IgD-negative memory B cell (primary cell): ENCODE measurements at regions not wholly inside any gene's neighbourhood (a gene's known extent, or its start where the extent isn't known, plus 50 kb on each side); places are given as distances from the start of the nearest gene placed in this dataset.
A peak's percentile ranks its signal among the peaks of the same experiment; 100 is the strongest.
"Not testable (repeated sequence)": the region's sequence is repeated elsewhere in the genome, so short reads cannot be mapped to it uniquely, and the experiment has no call there.

Experiments
- H3K27ac Mint-ChIP-seq, 3 donors: one replicate each; pipeline ENCODE4 v1.8.0; 2020 to 2022; ENCODE audit warnings: mild to moderate bottlenecking in 3 of 3, mixed read lengths in 3 of 3, moderate library complexity in 1 of 3
- H3K27me3 Mint-ChIP-seq: one replicate; pipeline ENCODE4 v1.8.0; 2021; ENCODE audit warnings: mixed read lengths
- H3K36me3 Mint-ChIP-seq: one replicate; pipeline ENCODE4 v1.8.0; 2020; ENCODE audit warnings: mild to moderate bottlenecking, mixed read lengths
- H3K4me1 Mint-ChIP-seq, 3 donors: one replicate each; pipeline ENCODE4 v1.8.0; 2020 to 2022; ENCODE audit warnings: mixed read lengths in 3 of 3, mild to moderate bottlenecking in 1 of 3
- H3K4me3 Mint-ChIP-seq, 4 donors: one replicate each; pipeline ENCODE4 v1.8.0; 2020 to 2022; ENCODE audit warnings: mild to moderate bottlenecking in 4 of 4, mixed read lengths in 4 of 4, moderate library complexity in 3 of 4
- H3K9me3 Mint-ChIP-seq, 3 donors: one replicate each; pipeline ENCODE4 v1.8.0; 2020 to 2021; ENCODE audit warnings: mixed read lengths in 3 of 3, mild to moderate bottlenecking in 1 of 3

DNA sequence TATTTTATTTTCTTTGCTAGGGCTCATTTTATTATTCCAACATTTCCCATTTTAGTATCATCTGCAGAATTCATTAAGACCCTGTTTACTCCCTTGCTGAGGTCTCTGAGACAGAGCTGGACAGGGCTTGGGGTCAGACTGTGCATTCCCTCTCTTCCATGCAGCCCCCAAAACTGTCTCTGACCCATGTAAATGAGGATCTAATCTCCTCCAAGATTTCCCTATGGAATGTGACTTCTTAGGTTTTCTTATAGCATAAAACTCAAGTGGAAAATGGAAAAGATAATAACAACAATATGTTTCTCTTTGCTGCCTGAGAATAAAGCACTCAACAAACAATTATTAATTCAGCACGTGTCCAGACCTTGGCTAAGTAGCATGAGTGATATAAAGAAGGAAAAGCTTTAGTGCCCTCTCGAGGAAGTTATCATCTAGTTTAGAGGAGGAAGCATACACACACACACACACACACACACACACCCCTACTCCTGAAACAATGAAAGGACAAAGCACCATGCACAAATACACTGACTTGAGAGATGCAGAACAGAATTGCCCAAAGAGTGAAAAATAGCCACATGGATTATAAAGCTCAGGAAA, 815.5 kb downstream of the BCKDHB start:
- Mint-ChIP-seq H3K27ac (no peak overlapping the region), H3K4me1 (no peaks in the 10 kb centered on the region), H3K9me3 (peaks cover 3 to 14% (median 3%) of the 10 kb centered on the region in 3 donors), H3K4me3 (no peak overlapping the region), H3K36me3 (no peaks in the 10 kb centered on the region), H3K27me3 (no peaks in the 10 kb centered on the region)

- Mint-ChIP-seq H3K36me3 (no peaks in the 10 kb centered on the region), H3K4me1 (no peaks in the 10 kb centered on the region), H3K27me3 (no peaks in the 10 kb centered on the region), H3K4me3 (no peak overlapping the region), H3K9me3 (peaks cover 0 to 6% (median 4%) of the 10 kb centered on the region in 3 donors), H3K27ac (no peak overlapping the region)
These were observed 801.4 kb downstream of the BCKDHB start for GRCh38 chr6:80907831-80908230.

GRCh38 chr6:80903711-80904110, 797.2 kb downstream of the BCKDHB start:
- Mint-ChIP-seq H3K27me3 (no peaks in the 10 kb centered on the region), H3K36me3 (peaks cover 2% of the 10 kb centered on the region), H3K9me3 (peaks cover 4 to 9% (median 7%) of the 10 kb centered on the region in 3 donors), H3K4me1 (no peaks in the 10 kb centered on the region), H3K4me3 (no peak overlapping the region), H3K27ac (no peak overlapping the region)

DNA sequence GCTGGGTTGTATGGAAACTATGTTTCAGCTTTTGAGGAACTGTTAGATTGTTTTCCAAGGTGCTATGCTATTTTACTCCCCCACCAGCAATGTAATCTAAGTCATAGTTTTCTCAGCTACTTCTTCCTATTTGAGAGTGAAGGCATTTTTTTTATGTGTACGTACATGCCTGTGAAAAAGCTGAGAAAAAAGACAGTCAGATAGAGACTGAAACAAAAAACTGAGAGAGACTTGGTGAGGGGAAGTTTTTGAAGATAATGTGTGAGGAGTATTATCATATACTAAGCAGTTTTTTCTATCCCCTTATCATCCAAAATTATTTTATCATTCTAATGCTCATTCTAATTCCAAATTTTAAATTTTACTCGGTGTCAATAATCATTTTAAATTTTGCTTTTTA, 780.0 kb downstream of the BCKDHB start:
- Mint-ChIP-seq H3K4me1 (no peaks in the 10 kb centered on the region), H3K4me3 (no peak overlapping the region), H3K9me3 (peaks cover 0 to 1% (median 0%) of the 10 kb centered on the region in 3 donors), H3K27me3 (no peaks in the 10 kb centered on the region), H3K36me3 (no peaks in the 10 kb centered on the region), H3K27ac (no peak overlapping the region)

DNA sequence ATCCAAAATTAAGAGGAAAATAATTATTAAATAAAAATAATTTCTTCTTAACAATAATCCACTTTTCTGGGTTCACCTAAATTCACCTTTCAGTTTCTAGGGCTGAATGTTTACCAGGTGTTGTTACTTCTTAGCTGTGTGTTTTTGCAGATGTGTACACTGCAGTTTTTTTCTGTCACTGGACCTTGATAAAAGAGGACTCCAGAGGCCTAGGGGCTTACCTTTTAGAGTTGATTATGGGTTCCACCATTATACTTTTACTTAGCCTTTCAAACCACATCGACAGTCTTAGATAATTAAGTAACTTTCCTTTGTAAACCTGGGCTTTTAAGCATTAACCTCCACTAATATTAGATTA, 766.5 kb downstream of the BCKDHB start:
- H3K36me3 Mint-ChIP-seq, result no peaks in the 10 kb centered on the region
- no peaks in the 10 kb centered on the region for H3K4me1 Mint-ChIP-seq
- H3K4me3 Mint-ChIP-seq, result no peak overlapping the region
- peaks cover 2 to 11% (median 8%) of the 10 kb centered on the region in 3 donors for H3K9me3 Mint-ChIP-seq
- H3K27ac Mint-ChIP-seq, result no peak overlapping the region
- no peaks in the 10 kb centered on the region for H3K27me3 Mint-ChIP-seq

DNA sequence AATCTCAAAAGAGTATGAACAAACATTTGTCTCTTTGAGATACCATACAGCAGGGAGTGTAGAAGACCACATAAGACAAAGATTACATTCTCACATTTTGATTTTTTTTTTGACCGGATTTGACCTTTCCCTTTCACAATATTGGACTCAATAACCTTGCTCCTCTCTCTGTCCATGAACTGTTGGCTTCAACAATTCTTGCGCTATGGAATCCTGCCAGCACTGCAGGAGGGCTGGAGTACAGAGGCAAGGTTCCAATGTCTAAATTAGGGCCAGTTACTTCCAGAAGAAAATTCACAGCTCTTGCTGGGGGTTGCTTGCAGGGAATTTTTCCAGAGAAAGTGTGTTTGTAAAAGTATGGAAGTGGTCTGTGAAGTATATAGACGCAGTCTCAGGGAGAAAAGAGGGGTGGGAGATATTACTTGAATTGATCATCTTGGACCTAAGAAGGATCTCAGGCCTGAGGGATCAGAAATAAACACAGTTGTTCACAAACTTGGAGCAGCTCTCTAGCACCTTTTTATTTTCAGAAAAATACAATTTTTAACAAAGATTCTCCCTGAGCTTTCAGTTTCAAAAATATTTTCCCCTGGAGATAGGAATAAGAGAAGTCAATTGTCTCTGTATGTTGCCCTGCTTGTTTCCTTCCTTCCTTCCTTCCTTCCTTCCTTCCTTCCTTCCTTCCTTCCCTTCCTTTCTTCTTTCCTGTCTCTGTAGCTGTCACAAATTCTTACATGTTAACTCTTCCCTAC, 765.9 kb downstream of the BCKDHB start:
- H3K4me1 Mint-ChIP-seq, result no peaks in the 10 kb centered on the region
- H3K9me3 Mint-ChIP-seq, result peaks cover 2 to 11% (median 8%) of the 10 kb centered on the region in 3 donors
- no peaks in the 10 kb centered on the region for H3K27me3 Mint-ChIP-seq
- H3K36me3 Mint-ChIP-seq, result no peaks in the 10 kb centered on the region
- H3K27ac Mint-ChIP-seq, result peak overlapping the region in 1 of 3 donors; percentile 65
- no peak overlapping the region for H3K4me3 Mint-ChIP-seq

DNA sequence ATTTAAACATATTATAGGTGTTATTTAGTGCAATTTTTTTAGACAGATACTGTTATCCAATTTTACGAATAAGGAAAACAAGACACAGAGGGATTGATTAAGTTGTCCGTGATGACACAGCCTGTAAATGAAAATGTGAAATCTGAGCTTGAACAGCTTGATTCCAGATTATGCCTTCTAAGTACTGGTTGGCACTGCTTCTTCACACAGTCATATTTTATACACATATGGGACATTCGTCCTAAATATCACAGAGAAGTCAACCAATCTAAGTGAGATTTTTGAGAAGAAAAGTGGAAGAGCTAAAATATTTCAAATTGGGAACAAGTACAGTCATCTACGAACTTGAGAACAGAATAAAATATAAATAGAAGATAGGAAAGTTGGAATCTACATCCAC, 756.3 kb downstream of the BCKDHB start:
- no peaks in the 10 kb centered on the region for H3K4me1 Mint-ChIP-seq
- H3K27me3 Mint-ChIP-seq, result no peaks in the 10 kb centered on the region
- no peaks in the 10 kb centered on the region for H3K36me3 Mint-ChIP-seq
- H3K9me3 Mint-ChIP-seq, result peaks cover 0 to 10% (median 2%) of the 10 kb centered on the region in 3 donors
- H3K27ac Mint-ChIP-seq, result no peak overlapping the region
- no peak overlapping the region for H3K4me3 Mint-ChIP-seq

DNA sequence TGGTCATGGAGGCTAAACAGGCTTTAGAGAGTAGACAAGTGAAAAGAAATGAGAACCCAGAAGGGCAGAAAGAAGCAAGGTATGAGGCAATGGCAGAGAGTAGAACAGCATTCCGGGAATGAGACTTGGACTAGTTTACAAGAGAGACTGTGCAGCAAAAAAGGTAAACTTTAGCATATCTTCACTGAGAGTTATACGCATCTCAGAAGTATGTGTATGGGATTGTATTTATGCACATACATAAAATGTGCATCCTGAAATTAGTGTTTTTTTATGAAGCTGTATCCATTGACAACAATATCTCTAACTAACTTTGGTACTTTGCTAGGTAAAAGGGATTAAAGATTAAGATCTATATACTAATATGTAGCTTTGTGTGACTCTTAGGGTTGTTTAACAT, 753.6 kb downstream of the BCKDHB start:
- Mint-ChIP-seq H3K27me3 (no peaks in the 10 kb centered on the region), H3K4me1 (no peaks in the 10 kb centered on the region), H3K9me3 (peaks cover 0 to 7% (median 0%) of the 10 kb centered on the region in 3 donors), H3K27ac (no peak overlapping the region), H3K4me3 (no peak overlapping the region), H3K36me3 (no peaks in the 10 kb centered on the region)

DNA sequence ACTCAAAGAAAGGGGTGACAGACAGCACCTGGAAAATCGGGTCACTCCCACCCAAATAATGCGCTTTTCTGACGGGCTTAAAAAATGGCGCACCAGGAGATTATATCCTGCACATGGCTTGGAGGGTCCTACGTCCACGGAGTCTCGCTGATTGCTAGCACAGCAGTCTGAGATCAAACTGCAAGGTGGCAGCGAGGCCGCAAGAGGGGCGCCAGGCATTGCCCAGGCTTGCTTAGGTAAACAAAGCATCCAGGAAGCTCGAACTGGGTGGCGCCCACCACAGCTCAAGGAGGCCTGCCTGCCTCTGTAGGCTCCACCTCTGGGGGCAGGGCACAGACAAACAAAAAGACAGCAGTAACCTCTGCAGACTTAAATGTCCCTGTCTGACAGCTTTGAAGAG, 741.5 kb downstream of the BCKDHB start:
- not testable (repeated sequence) for H3K4me1 Mint-ChIP-seq, H3K27me3 Mint-ChIP-seq, H3K36me3 Mint-ChIP-seq, H3K27ac Mint-ChIP-seq, H3K4me3 Mint-ChIP-seq
- peaks cover 4 to 21% (median 6%) of the 10 kb centered on the region in 3 donors for H3K9me3 Mint-ChIP-seq

DNA sequence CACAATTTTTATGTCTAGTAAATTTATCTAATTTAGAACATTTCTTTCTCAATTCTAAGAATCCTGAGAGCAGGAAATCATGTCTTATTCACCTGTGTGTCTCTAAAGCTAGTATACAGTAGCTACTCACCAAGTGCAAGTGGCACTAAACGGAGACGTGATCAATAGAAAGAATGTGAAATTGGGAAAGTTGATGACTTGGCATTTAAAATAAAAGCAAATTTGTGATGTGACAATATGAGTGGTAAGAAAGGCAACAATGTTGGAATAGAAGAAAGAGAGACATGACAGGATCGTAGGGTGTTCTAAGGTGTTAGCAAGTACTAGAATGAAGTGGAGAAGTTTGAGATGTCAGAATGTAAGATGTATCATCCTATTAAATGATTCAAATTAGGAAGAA, 725.9 kb downstream of the BCKDHB start:
- Mint-ChIP-seq H3K4me3 (no peak overlapping the region), H3K27ac (peak overlapping the region in 1 of 3 donors; percentile 41), H3K36me3 (no peaks in the 10 kb centered on the region), H3K4me1 (no peaks in the 10 kb centered on the region), H3K27me3 (no peaks in the 10 kb centered on the region), H3K9me3 (peaks cover 0 to 3% (median 3%) of the 10 kb centered on the region in 3 donors)

DNA sequence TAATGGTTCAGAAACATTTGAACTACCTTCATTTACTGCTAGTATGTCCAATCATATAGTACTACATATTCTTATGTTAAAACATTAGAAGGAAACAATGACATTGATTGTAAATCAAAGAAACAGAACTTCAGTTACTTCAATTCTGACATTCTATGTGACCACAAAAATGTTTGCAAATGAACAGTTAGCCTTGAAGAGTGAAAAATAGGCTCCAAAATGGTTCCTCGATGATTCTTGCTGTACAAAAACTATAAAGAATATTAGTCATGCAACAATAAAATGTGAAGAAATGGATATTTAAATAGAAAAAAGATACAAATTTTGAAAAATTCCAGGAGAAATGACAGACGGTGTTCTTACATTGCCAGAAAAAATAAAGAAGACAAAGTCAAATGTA, 686.9 kb downstream of the BCKDHB start:
- Mint-ChIP-seq H3K36me3 (no peaks in the 10 kb centered on the region), H3K27me3 (no peaks in the 10 kb centered on the region), H3K27ac (no peak overlapping the region), H3K4me3 (no peak overlapping the region), H3K4me1 (no peaks in the 10 kb centered on the region), H3K9me3 (peaks cover 0 to 3% (median 0%) of the 10 kb centered on the region in 3 donors)

DNA sequence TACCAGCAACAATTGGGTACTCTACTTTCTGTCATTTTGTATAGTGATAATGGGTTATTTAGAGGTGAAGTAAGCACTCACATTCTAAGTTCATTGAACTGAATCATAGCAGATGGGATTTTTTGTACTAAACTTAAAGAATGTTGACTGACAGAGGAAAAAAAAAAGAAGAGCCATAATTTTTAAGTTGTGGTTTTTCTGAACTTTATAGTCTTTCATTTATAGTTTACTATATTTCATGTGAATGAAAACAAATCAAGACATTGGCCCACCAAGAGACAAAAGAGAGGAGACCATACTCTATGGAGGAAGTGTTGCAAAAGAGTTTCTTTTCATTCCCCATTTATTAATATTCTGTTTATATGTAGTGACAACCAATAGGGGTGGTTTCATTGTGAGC, 685.7 kb downstream of the BCKDHB start:
- H3K4me1 Mint-ChIP-seq, result no peaks in the 10 kb centered on the region
- H3K36me3 Mint-ChIP-seq, result no peaks in the 10 kb centered on the region
- H3K4me3 Mint-ChIP-seq, result no peak overlapping the region
- H3K27me3 Mint-ChIP-seq, result no peaks in the 10 kb centered on the region
- H3K27ac Mint-ChIP-seq, result no peak overlapping the region
- H3K9me3 Mint-ChIP-seq, result peaks cover 0 to 2% (median 0%) of the 10 kb centered on the region in 3 donors

DNA sequence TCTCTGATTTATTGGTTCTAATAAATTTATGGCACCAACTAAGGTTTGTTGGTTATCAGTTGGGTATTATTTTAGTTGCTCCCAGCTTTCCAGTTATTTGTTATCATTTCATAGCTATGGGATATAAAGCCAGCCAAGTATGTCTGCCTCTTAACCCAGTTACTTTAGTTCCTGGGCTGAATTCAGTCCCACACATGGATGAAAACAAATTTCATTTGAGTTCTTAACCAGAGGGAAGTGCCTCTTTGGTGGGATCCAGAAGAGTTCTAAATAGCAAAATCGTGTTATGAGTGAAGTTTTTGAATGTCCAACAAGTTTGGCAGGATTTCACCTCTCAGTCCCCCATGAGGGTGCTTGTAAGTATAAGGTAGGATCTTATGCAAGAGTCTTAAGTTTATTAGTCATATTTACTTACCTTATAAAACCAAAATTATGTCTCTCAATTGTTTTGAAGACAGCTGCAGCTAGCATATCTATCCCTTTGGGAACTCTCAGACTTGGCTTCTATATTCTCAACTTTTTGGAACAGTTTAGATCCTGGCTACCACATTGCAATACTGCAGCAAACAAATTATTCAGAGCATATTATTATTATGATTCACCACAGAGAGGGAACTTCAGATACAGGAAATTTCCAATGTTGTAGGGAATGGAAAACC, 683.6 kb downstream of the BCKDHB start:
- Mint-ChIP-seq H3K9me3 (peaks cover 0 to 3% (median 2%) of the 10 kb centered on the region in 3 donors), H3K36me3 (no peaks in the 10 kb centered on the region), H3K27me3 (no peaks in the 10 kb centered on the region), H3K4me3 (no peak overlapping the region), H3K27ac (no peak overlapping the region), H3K4me1 (no peaks in the 10 kb centered on the region)

DNA sequence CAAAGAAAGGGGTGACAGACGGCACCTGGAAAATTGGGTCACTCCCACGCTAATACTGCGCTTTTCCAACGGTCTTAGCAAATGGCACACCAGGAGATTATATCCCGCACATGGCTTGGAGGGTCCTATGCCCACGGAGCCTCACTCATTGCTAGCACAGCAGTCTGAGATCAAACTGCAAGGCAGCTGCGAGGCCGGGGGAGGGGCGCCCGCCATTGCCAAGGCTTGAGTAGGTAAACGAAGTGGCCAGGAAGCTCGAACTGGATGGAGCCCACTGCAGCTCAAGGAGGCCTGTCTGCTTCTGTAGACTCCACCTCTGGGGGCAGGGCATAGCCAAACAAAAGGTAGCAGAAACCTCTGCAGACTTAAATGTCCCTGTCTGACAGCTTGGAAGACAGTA, 676.8 kb downstream of the BCKDHB start:
- H3K9me3 Mint-ChIP-seq, result peaks cover 4 to 13% (median 7%) of the 10 kb centered on the region in 3 donors
- not testable (repeated sequence) for H3K4me1 Mint-ChIP-seq, H3K36me3 Mint-ChIP-seq, H3K27ac Mint-ChIP-seq, H3K4me3 Mint-ChIP-seq, H3K27me3 Mint-ChIP-seq

GRCh38 chr6:80771941-80772340, 665.5 kb downstream of the BCKDHB start:
- Mint-ChIP-seq H3K4me3 (no peak overlapping the region), H3K27ac (no peak overlapping the region), H3K27me3 (no peaks in the 10 kb centered on the region), H3K9me3 (peaks cover 0 to 1% (median 0%) of the 10 kb centered on the region in 3 donors), H3K36me3 (no peaks in the 10 kb centered on the region), H3K4me1 (no peaks in the 10 kb centered on the region)

GRCh38 chr6:80769106-80769505, 662.6 kb downstream of the BCKDHB start:
- Mint-ChIP-seq H3K9me3 (no peaks in the 10 kb centered on the region), H3K36me3 (no peaks in the 10 kb centered on the region), H3K4me1 (peaks cover 0 to 2% (median 0%) of the 10 kb centered on the region in 3 donors), H3K27ac (no peak overlapping the region), H3K27me3 (no peaks in the 10 kb centered on the region), H3K4me3 (no peak overlapping the region)
